K562 (cell line): ENCODE measurements at regions not wholly inside any gene's neighbourhood (a gene's known extent, or its start where the extent isn't known, plus 50 kb on each side); places are given as distances from the start of the nearest gene placed in this dataset.

Experiments used
- ATAC-seq: fragments of 200-7000 bp; cut with Tn5 transposase; 3 replicates; pipeline ENCODE4 v1.9.1; 2020; ENCODE audit warnings: moderate library complexity
- BruUV-seq: library from RNA; stranded (reverse); fragments of 400-500 nt; replicated peaks from 2 replicates; lab custom pipeline; 2021; lab: Mats Ljungman, UMichigan
- CTCF ChIA-PET: fragments of 300-600 bp; formaldehyde crosslinking; extraction: SDS; loops from one replicate; lab custom pipeline; 2021; ENCODE audit warnings: low intra/inter-chr PET ratio; lab: Yijun Ruan, JAX
- POLR2A ChIA-PET: fragments of 300-600, 350-650 bp; sonication (Branson Sonifier 250); formaldehyde crosslinking; extraction: SDS; loops from one replicate; lab custom pipeline; 2021; ENCODE audit warnings: antibody characterized with exemption, inconsistent platforms; lab: Yijun Ruan, JAX
- DNase-seq, 4 experiments: peaks; one replicate each; pipeline versions ENCODE4 v3.0.0 to v3.0.0-alpha.2; 2011 to 2018; ENCODE audit warnings: low spot score in 3 of 4, mixed read lengths in 3 of 4; ENCODE audit errors: extremely low read depth in 1 of 4
- FAIRE-seq: peaks from 2 replicates; lab custom pipeline; 2011; peaks lifted over from hg19 to GRCh38; lab: Jason Lieb, UNC
- H2AFZ ChIP-seq: 2 replicates; pipeline ENCODE4 v1.6.0; 2011; ENCODE audit warnings: low read depth, low read length, control low read depth, inconsistent platforms
- H3K27ac ChIP-seq: fragments of 200-600 bp; 3 replicates; pipeline ENCODE4 v1.8.0; 2011; ENCODE audit warnings: low read depth, mild to moderate bottlenecking, control low read depth, inconsistent platforms, low read length, moderate library complexity, mixed read lengths; ENCODE audit errors: extremely low read depth
- H3K27me3 ChIP-seq, 2 experiments: fragments of 300-600 bp in 1 of 2; 2 replicates in 1 of 2; 3 replicates in 1 of 2; pipeline versions ENCODE4 v1.6.0 to v1.8.0; 2011; ENCODE audit warnings: inconsistent platforms in 2 of 2, low read length in 2 of 2, mild to moderate bottlenecking in 1 of 2, mixed read lengths in 1 of 2, moderate library complexity in 1 of 2; ENCODE audit not compliant: control insufficient read depth in 2 of 2, insufficient read depth in 2 of 2
- H3K36me3 ChIP-seq: fragments of 300-600 bp; 3 replicates; pipeline ENCODE4 v1.8.0; 2011; ENCODE audit warnings: mild to moderate bottlenecking, low read length, inconsistent platforms; ENCODE audit not compliant: control insufficient read depth, insufficient read depth
- H3K4me1 ChIP-seq, 2 experiments: fragments of 200-600 bp in 1 of 2; replicated peaks in 1 of 2; 2 replicates in 1 of 2; 3 replicates in 1 of 2; pipeline versions ENCODE4 v1.5.1 to v1.8.0; 2011; ENCODE audit warnings: inconsistent platforms in 2 of 2, low read length in 2 of 2, mild to moderate bottlenecking in 1 of 2, mixed read lengths in 1 of 2, moderate library complexity in 1 of 2; ENCODE audit not compliant: control insufficient read depth in 2 of 2, insufficient read depth in 2 of 2
- H3K4me2 ChIP-seq: 2 replicates; pipeline ENCODE4 v1.6.1; 2011; ENCODE audit warnings: low read length, control low read depth, inconsistent platforms, mixed read lengths; ENCODE audit not compliant: insufficient read depth
- H3K4me3 ChIP-seq: fragments of 200-600 bp; sonication (generic), shearing (Covaris generic); 2 replicates; pipeline ENCODE4 v1.5.1; 2016; ENCODE audit warnings: control low read depth, inconsistent platforms
- H3K79me2 ChIP-seq: fragments of 200-600 bp; 3 replicates; pipeline ENCODE4 v1.8.0; 2011; ENCODE audit warnings: low read length, inconsistent platforms; ENCODE audit not compliant: control insufficient read depth, insufficient read depth
- H3K9ac ChIP-seq, 2 experiments: 2 replicates each; pipeline versions ENCODE4 v1.6.0 to v1.6.1; 2011; ENCODE audit warnings: low read depth in 2 of 2, low read length in 2 of 2, control low read depth in 1 of 2, inconsistent platforms in 1 of 2, mild to moderate bottlenecking in 1 of 2, mixed read lengths in 1 of 2; ENCODE audit not compliant: insufficient read depth in 1 of 2
- H3K9me1 ChIP-seq: one replicate; pipeline ENCODE4 v1.6.0; 2011; ENCODE audit warnings: inconsistent platforms, mild to moderate bottlenecking, low read length, moderate library complexity; ENCODE audit not compliant: control insufficient read depth, insufficient read depth
- H3K9me3 ChIP-seq: replicated peaks from 2 replicates; pipeline ENCODE4 v1.5.1; 2011; ENCODE audit warnings: low read depth, low read length, inconsistent platforms; ENCODE audit not compliant: control insufficient read depth, insufficient read depth
- H4K20me1 ChIP-seq: replicated peaks from 2 replicates; pipeline ENCODE4 v1.6.1; 2011; ENCODE audit warnings: low read length, inconsistent platforms, mixed read lengths; ENCODE audit not compliant: control insufficient read depth, insufficient read depth
- EZH2 ChIP-seq: IDR thresholded peaks from 2 replicates; pipeline ENCODE4 v1.6.1; 2012; ENCODE audit warnings: low read depth, mild to moderate bottlenecking, inconsistent platforms, low read length, borderline replicate concordance
- GATAD2A ChIP-seq: fragments of 450-650 bp; IDR thresholded peaks from 2 replicates; pipeline ENCODE4 v1.6.1; 2017
- PHF20 ChIP-seq: fragments of 450-650 bp; IDR thresholded peaks from 2 replicates; pipeline ENCODE4 v1.6.1; 2018; ENCODE audit not compliant: partially characterized antibody
- SNIP1 ChIP-seq: fragments of 450-650 bp; IDR thresholded peaks from 2 replicates; pipeline ENCODE4 v1.7.1; 2017; ENCODE audit warnings: low read depth, mild to moderate bottlenecking
- TCF3 ChIP-seq: sonication (generic); formaldehyde crosslinking; IDR thresholded peaks from 2 replicates; pipeline ENCODE4 v1.4.0; 2020; ENCODE audit warnings: mild to moderate bottlenecking, missing genetic modification reagents
- ZBTB43 ChIP-seq: sonication (generic); formaldehyde crosslinking; IDR thresholded peaks from 2 replicates; pipeline ENCODE4 v1.8.0; 2023; ENCODE audit warnings: mild to moderate bottlenecking, missing genetic modification reagents
- ZBTB9 ChIP-seq: fragments of 450-650 bp; formaldehyde crosslinking; IDR thresholded peaks from 2 replicates; pipeline ENCODE4 v1.4.0; 2020; ENCODE audit warnings: mild to moderate bottlenecking, moderate library complexity
- ZKSCAN8 ChIP-seq: fragments of 200-800 bp; sonication (Bioruptor generic); IDR thresholded peaks from 2 replicates; pipeline ENCODE4 v1.6.1; 2016; ENCODE audit warnings: missing genetic modification characterization, missing compliant biosample characterization
- in situ Hi-C: fragments of 300-500 bp; cut with MboI; formaldehyde crosslinking; loops from 4 replicates; pipeline ENCODE4 v1.15.0; 2018; ENCODE audit warnings: inconsistent platforms, mixed read lengths
- intact Hi-C: fragments of 100-400 bp; cut with micrococcal nuclease; formaldehyde crosslinking; loops from 2 replicates; pipeline ENCODE4 v1.14.2; 2022

DNA sequence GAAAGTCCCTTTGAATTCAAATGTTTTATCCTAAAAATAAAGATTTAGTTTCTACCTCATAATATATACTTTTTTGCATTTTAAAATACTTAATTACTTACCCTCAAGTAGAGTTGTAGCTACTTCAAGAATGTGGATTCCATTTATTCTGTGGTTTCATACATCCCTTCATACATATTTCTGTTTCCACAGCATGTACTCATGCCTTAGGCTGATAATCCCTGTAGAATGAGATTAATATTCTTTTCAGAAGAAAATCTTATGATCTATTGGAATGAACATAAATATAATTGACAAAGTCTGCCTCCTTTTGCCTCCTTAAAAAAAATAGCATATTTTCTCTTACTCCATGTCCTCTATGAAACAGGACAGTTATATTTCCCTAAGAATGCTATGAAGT, 465.7 kb downstream of the DTWD2 start:
- Histone ChIP-seq H3K9me1 (no peaks in the 10 kb centered on the region), H2AFZ (no peak overlapping the region), H3K4me1 (no peaks in the 10 kb centered on the region), H4K20me1 (no peaks in the 10 kb centered on the region), H3K36me3 (no peaks in the 10 kb centered on the region), H3K9me3 (no peaks in the 10 kb centered on the region), H3K27me3 (no peaks in the 10 kb centered on the region), H3K4me3 (no peak overlapping the region), H3K27ac (no peak overlapping the region), H3K4me2 (no peak overlapping the region), H3K9ac (no peak overlapping the region), H3K79me2 (no peaks in the 10 kb centered on the region)
- TF ChIP-seq TCF3 (CRISPR knock-in tag) (no peak), GATAD2A (no peak), ZBTB9 (CRISPR knock-in tag) (no peak), ZKSCAN8 (CRISPR knock-in tag) (no peak), EZH2 (no peak), ZBTB43 (CRISPR knock-in tag) (no peak), SNIP1 (no peak), PHF20 (no peak)
- BruUV-seq, result no TSS peak
- POLR2A ChIA-PET, result no interaction called here
- ATAC-seq (no peak), FAIRE-seq (no peak), DNase-seq (no peak)
- intact Hi-C loops, result no loop called here
- CTCF ChIA-PET, result no interaction called here
- in situ Hi-C loops, result no loop called here
